Left forelimb (tissue), 1 donor: ENCODE measurements at regions not wholly inside any gene's neighbourhood (a gene's known extent, or its start where the extent isn't known, plus 50 kb on each side); places are given as distances from the start of the nearest gene placed in this dataset.
"Not testable (repeated sequence)": the region's sequence is repeated elsewhere in the genome, so short reads cannot be mapped to it uniquely, and the experiment has no call there.

Experiments
- DNase-seq: peaks from one replicate; pipeline ENCODE4 v3.0.0-alpha.2; 2018; ENCODE audit warnings: low spot score

GRCh38 chr11:91156041-91156440 lies 933.2 kb upstream of the CHORDC1 start:
- no peak for DNase-seq

GRCh38 chr11:91147885-91148284 lies 925.0 kb upstream of the CHORDC1 start:
- DNase-seq = no peak

GRCh38 chr11:91141655-91142054 lies 918.8 kb upstream of the CHORDC1 start:
- no peak for DNase-seq

- DNase-seq = no peak
Observed at GRCh38 chr11:91136631-91137030, 913.8 kb upstream of the CHORDC1 start.

- DNase-seq = no peak
Observed at GRCh38 chr11:91133361-91133760, 910.5 kb upstream of the CHORDC1 start.

- no peak for DNase-seq
Observed at GRCh38 chr11:91129596-91129995, 906.7 kb upstream of the CHORDC1 start.

GRCh38 chr11:91124363-91124762 lies 901.5 kb upstream of the CHORDC1 start:
- DNase-seq = no peak

GRCh38 chr11:91115116-91115515 lies 892.3 kb upstream of the CHORDC1 start:
- no peak for DNase-seq

- no peak for DNase-seq
Observed at GRCh38 chr11:91104237-91104636, 881.4 kb upstream of the CHORDC1 start.

- DNase-seq = no peak
Observed at GRCh38 chr11:91100427-91100826, 877.6 kb upstream of the CHORDC1 start.

GRCh38 chr11:91097083-91097482 lies 874.2 kb upstream of the CHORDC1 start:
- no peak for DNase-seq

- no peak for DNase-seq
Observed at GRCh38 chr11:91093141-91093540, 870.3 kb upstream of the CHORDC1 start.

- no peak for DNase-seq
Observed at GRCh38 chr11:91091563-91091962, 868.7 kb upstream of the CHORDC1 start.

GRCh38 chr11:91086028-91086427 lies 863.2 kb upstream of the CHORDC1 start:
- no peak for DNase-seq

- DNase-seq = no peak
Observed at GRCh38 chr11:91082255-91082654, 859.4 kb upstream of the CHORDC1 start.

GRCh38 chr11:91081440-91082043 lies 858.7 kb upstream of the CHORDC1 start:
- DNase-seq = no peak

- DNase-seq = no peak
Observed at GRCh38 chr11:91078221-91078620, 855.4 kb upstream of the CHORDC1 start.

- no peak for DNase-seq
Observed at GRCh38 chr11:91075032-91075695, 852.3 kb upstream of the CHORDC1 start.

GRCh38 chr11:91067666-91068065 lies 844.8 kb upstream of the CHORDC1 start:
- DNase-seq = no peak

- DNase-seq = no peak
Observed at GRCh38 chr11:91066456-91067047, 843.7 kb upstream of the CHORDC1 start.

- not testable (repeated sequence) for DNase-seq
Observed at GRCh38 chr11:91063399-91063798, 840.5 kb upstream of the CHORDC1 start.

GRCh38 chr11:91047882-91048281 lies 825.0 kb upstream of the CHORDC1 start:
- DNase-seq = no peak

GRCh38 chr11:91046261-91046660 lies 823.4 kb upstream of the CHORDC1 start:
- no peak for DNase-seq

- no peak for DNase-seq
Observed at GRCh38 chr11:91041626-91042025, 818.8 kb upstream of the CHORDC1 start.
